HCT116 (cell line): ENCODE measurements at regions not wholly inside any gene's neighbourhood (a gene's known extent, or its start where the extent isn't known, plus 50 kb on each side); places are given as distances from the start of the nearest gene placed in this dataset.

Experiments used
- CTCF ChIP-seq, 3 experiments: fragments of 200-600 bp in 1 of 3; sonication (generic) in 1 of 3; IDR thresholded peaks in 2 of 3; conservative IDR thresholded peaks in 1 of 3; 2 replicates each; pipeline ENCODE4 v1.5.1; 2012 to 2017; ENCODE audit warnings: low read depth in 2 of 3, low read length in 2 of 3, antibody characterized with exemption in 1 of 3, borderline replicate concordance in 1 of 3, control low read depth in 1 of 3, mild to moderate bottlenecking in 1 of 3, mixed read lengths in 1 of 3, mixed run types in 1 of 3, moderate library complexity in 1 of 3; ENCODE audit not compliant: insufficient read depth in 1 of 3
- EZH2 ChIP-seq: fragments of 200-600 bp; sonication (generic); IDR thresholded peaks from 2 replicates; pipeline ENCODE4 v1.6.1; 2017; ENCODE audit warnings: antibody characterized with exemption, mixed run types
- EZH2phosphoT487 ChIP-seq: fragments of 200-600 bp; IDR thresholded peaks from 2 replicates; pipeline ENCODE4 v1.6.1; 2018; ENCODE audit warnings: antibody characterized with exemption, borderline replicate concordance
- FOSL1 ChIP-seq: IDR thresholded peaks from 2 replicates; pipeline ENCODE4 v1.6.1; 2012; ENCODE audit warnings: low read depth
- POLR2A ChIP-seq: IDR thresholded peaks from 2 replicates; pipeline ENCODE4 v1.7.0; 2011; ENCODE audit warnings: borderline replicate concordance; ENCODE audit not compliant: insufficient read depth, insufficient read length; ENCODE audit errors: extremely low read depth
- POLR2AphosphoS5 ChIP-seq: IDR thresholded peaks from 2 replicates; pipeline ENCODE4 v1.6.1; 2011; ENCODE audit warnings: mild to moderate bottlenecking, low read depth, low read length, moderate library complexity
- SIN3A ChIP-seq: IDR thresholded peaks from 2 replicates; pipeline ENCODE4 v1.6.1; 2012; ENCODE audit warnings: low read depth
- ZNF274 ChIP-seq: fragments of 200-500 bp; sonication (Bioruptor generic); IDR thresholded peaks from 2 replicates; pipeline ENCODE4 v1.6.1; 2014; ENCODE audit warnings: mild to moderate bottlenecking, low read depth, low read length, inconsistent platforms

DNA sequence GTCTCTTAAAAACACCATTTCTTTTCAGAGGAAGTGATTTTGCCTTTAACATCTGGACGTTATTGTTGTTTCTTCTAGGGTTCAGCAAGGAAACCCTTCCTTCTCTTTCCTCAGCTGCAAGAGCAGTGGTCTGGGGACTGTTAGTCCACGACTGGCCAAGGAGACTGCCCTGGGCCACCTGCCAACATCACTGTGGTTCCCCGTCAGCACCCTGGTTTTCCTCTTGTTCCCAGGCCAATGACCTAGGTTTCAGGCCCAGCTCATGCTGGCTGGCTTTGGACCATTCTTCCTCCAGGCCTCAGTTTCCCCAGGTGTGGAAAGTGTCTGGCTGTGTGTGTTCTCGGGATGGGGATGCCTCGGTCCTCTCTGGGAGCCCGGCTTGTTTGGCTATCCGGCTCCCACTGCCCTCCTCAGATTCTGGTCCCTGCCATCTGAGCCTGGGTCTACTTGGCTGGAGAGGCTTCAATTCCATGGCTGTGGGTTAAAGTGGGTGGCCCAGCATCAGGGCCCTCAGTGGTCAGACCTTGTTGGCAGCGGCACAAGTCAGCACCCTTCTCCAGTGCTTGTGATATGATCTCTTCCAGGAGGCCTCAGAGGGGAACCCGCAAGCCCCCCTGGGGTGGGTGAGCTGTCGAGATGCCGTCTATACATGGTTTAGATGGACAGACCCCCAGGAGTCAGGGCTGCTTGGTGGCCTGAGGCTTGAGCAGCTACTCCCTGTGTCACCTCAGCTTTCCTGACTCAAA, 234.3 kb upstream of the HS6ST1 start:
- TF ChIP-seq CTCF (IDR thresholded peaks at IDR 0.05 in 2 of 3, conservative IDR thresholded peaks at IDR 0.05 in 1 of 3; ENCODE audit: borderline replicate concordance in 1 of 3, insufficient read depth in 1 of 3, low read depth in 2 of 3, low read length in 2 of 3) (no peak), POLR2A (no peak), EZH2 (no peak), EZH2phosphoT487 (no peak), ZNF274 (no peak), POLR2AphosphoS5 (no peak), SIN3A (no peak), FOSL1 (no peak)
